Skeletal muscle tissue (tissue), 3 donors: ENCODE measurements at regions not wholly inside any gene's neighbourhood (a gene's known extent, or its start where the extent isn't known, plus 50 kb on each side); places are given as distances from the start of the nearest gene placed in this dataset.

Experiments
- H3K27ac ChIP-seq: one replicate; pipeline ENCODE4 v1.7.0; 2013; ENCODE audit warnings: mild to moderate bottlenecking, low read depth, low read length, inconsistent platforms
- H3K27me3 ChIP-seq, 3 donors: one replicate each; pipeline ENCODE4 v1.7.0; 2013; ENCODE audit warnings: low read length in 3 of 3; ENCODE audit not compliant: control insufficient read depth in 3 of 3, insufficient read depth in 3 of 3
- H3K36me3 ChIP-seq, 3 donors: one replicate each; pipeline ENCODE4 v1.7.0; 2013; ENCODE audit warnings: low read length in 3 of 3; ENCODE audit not compliant: control insufficient read depth in 3 of 3, insufficient read depth in 3 of 3
- H3K4me1 ChIP-seq, 3 donors: one replicate each; pipeline ENCODE4 v1.7.0; 2013; ENCODE audit warnings: low read length in 3 of 3, mild to moderate bottlenecking in 3 of 3; ENCODE audit not compliant: control insufficient read depth in 3 of 3, insufficient read depth in 3 of 3
- H3K4me3 ChIP-seq, 3 donors: one replicate each; pipeline ENCODE4 v1.7.0; 2013; ENCODE audit warnings: low read length in 3 of 3
- H3K9ac ChIP-seq, 3 donors: one replicate each; pipeline ENCODE4 v1.7.0; 2013; ENCODE audit warnings: low read length in 3 of 3, mild to moderate bottlenecking in 3 of 3, moderate library complexity in 2 of 3, low read depth in 1 of 3
- H3K9me3 ChIP-seq, 3 donors: one replicate each; pipeline ENCODE4 v1.7.0; 2013; ENCODE audit warnings: low read length in 3 of 3; ENCODE audit not compliant: control insufficient read depth in 3 of 3
- donor health status: Osteomylitis.

- Histone ChIP-seq H3K27me3 (no peaks in the 10 kb centered on the region), H3K9ac (no peak overlapping the region), H3K4me3 (no peak overlapping the region), H3K4me1 (no peaks in the 10 kb centered on the region), H3K27ac (no peak overlapping the region), H3K36me3 (no peaks in the 10 kb centered on the region), H3K9me3 (no peaks in the 10 kb centered on the region)
Measured at GRCh38 chr5:74957029-74957784, 91.0 kb upstream of the FAM169A start.

GRCh38 chr5:74956278-74956677 lies 90.1 kb upstream of the FAM169A start:
- Histone ChIP-seq H3K27ac (no peak overlapping the region), H3K9ac (no peak overlapping the region), H3K9me3 (no peaks in the 10 kb centered on the region), H3K27me3 (no peaks in the 10 kb centered on the region), H3K36me3 (no peaks in the 10 kb centered on the region), H3K4me1 (no peaks in the 10 kb centered on the region), H3K4me3 (no peak overlapping the region)

- Histone ChIP-seq H3K4me1 (no peaks in the 10 kb centered on the region), H3K4me3 (no peak overlapping the region), H3K27me3 (no peaks in the 10 kb centered on the region), H3K27ac (no peak overlapping the region), H3K9me3 (no peaks in the 10 kb centered on the region), H3K9ac (no peak overlapping the region), H3K36me3 (no peaks in the 10 kb centered on the region)
Measured at GRCh38 chr5:74954919-74955318, 88.7 kb upstream of the FAM169A start.

- Histone ChIP-seq H3K9ac (no peak overlapping the region), H3K4me1 (no peaks in the 10 kb centered on the region), H3K36me3 (no peaks in the 10 kb centered on the region)
Measured at GRCh38 chr5:74953937-74954720, 87.9 kb upstream of the FAM169A start.

GRCh38 chr5:74953554-74953936 lies 87.4 kb upstream of the FAM169A start:
- no peak overlapping the region for H3K27ac ChIP-seq
- H3K36me3 ChIP-seq = no peaks in the 10 kb centered on the region
- H3K9me3 ChIP-seq = no peaks in the 10 kb centered on the region
- H3K9ac ChIP-seq = no peak overlapping the region
- no peaks in the 10 kb centered on the region for H3K27me3 ChIP-seq
- no peaks in the 10 kb centered on the region for H3K4me1 ChIP-seq
- no peak overlapping the region for H3K4me3 ChIP-seq

More at GRCh38 chr5:74953937-74954720, 87.9 kb upstream of the FAM169A start:
- no peaks in the 10 kb centered on the region for H3K9me3 ChIP-seq
- H3K4me3 ChIP-seq = no peak overlapping the region
- H3K27me3 ChIP-seq = no peaks in the 10 kb centered on the region
- H3K27ac ChIP-seq = no peak overlapping the region

- H3K4me1 ChIP-seq = no peaks in the 10 kb centered on the region
- H3K4me3 ChIP-seq = no peak overlapping the region
- no peaks in the 10 kb centered on the region for H3K27me3 ChIP-seq
- no peaks in the 10 kb centered on the region for H3K36me3 ChIP-seq
- no peak overlapping the region for H3K27ac ChIP-seq
- no peaks in the 10 kb centered on the region for H3K9me3 ChIP-seq
- no peak overlapping the region for H3K9ac ChIP-seq
Measured at GRCh38 chr5:74952406-74952805, 86.2 kb upstream of the FAM169A start.

- H3K4me3 ChIP-seq = no peak overlapping the region
- no peaks in the 10 kb centered on the region for H3K4me1 ChIP-seq
- H3K9me3 ChIP-seq = no peaks in the 10 kb centered on the region
- no peaks in the 10 kb centered on the region for H3K27me3 ChIP-seq
- H3K9ac ChIP-seq = no peak overlapping the region
- no peaks in the 10 kb centered on the region for H3K36me3 ChIP-seq
- H3K27ac ChIP-seq = no peak overlapping the region
Measured at GRCh38 chr5:74951865-74952264, 85.7 kb upstream of the FAM169A start.

GRCh38 chr5:74950836-74951515 lies 84.8 kb upstream of the FAM169A start:
- Histone ChIP-seq H3K27ac (no peak overlapping the region), H3K4me1 (no peaks in the 10 kb centered on the region), H3K36me3 (no peaks in the 10 kb centered on the region), H3K9me3 (no peaks in the 10 kb centered on the region), H3K9ac (no peak overlapping the region), H3K27me3 (no peaks in the 10 kb centered on the region), H3K4me3 (no peak overlapping the region)

GRCh38 chr5:74949976-74950375 lies 83.8 kb upstream of the FAM169A start:
- Histone ChIP-seq H3K4me3 (no peak overlapping the region), H3K36me3 (no peaks in the 10 kb centered on the region), H3K27me3 (no peaks in the 10 kb centered on the region), H3K9me3 (no peaks in the 10 kb centered on the region), H3K9ac (no peak overlapping the region), H3K27ac (no peak overlapping the region), H3K4me1 (no peaks in the 10 kb centered on the region)

- H3K9me3 ChIP-seq = no peaks in the 10 kb centered on the region
- no peak overlapping the region for H3K9ac ChIP-seq
- no peak overlapping the region for H3K4me3 ChIP-seq
- no peaks in the 10 kb centered on the region for H3K36me3 ChIP-seq
- H3K4me1 ChIP-seq = no peaks in the 10 kb centered on the region
- H3K27me3 ChIP-seq = peaks cover 0 to 2% (median 0%) of the 10 kb centered on the region in 3 donors
- no peak overlapping the region for H3K27ac ChIP-seq
Measured at GRCh38 chr5:74948031-74948546, 81.9 kb upstream of the FAM169A start.
